ENCODE measurements at regions not wholly inside any gene's neighbourhood (a gene's known extent, or its start where the extent isn't known, plus 50 kb on each side); places are given as distances from the start of the nearest gene placed in this dataset.

DNA sequence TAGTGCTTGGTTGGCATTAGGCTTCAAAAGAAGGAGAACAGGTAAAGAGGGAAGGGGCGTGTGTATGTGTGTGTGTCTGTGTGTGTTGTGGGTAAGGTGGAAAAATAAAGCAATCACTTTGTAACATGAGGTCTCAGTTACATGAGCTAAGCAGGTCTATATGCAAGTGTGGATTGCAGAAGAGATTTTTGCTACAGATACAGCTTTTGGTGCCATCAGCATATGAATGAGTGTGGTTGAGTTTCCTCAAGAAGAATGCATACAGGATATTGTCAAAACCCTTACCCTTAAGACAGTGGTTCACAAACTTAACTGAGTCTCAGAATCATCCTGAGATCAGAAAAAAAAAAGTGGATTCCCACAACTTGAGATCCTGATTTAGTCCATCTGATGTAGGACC is 220.5 kb upstream of the HTR2C start:
- H3K36me3 Mint-ChIP-seq (ENCODE audit: unreplicated experiment), result no peaks in the 10 kb centered on the region
- TF ChIP-seq, protein P1, sequence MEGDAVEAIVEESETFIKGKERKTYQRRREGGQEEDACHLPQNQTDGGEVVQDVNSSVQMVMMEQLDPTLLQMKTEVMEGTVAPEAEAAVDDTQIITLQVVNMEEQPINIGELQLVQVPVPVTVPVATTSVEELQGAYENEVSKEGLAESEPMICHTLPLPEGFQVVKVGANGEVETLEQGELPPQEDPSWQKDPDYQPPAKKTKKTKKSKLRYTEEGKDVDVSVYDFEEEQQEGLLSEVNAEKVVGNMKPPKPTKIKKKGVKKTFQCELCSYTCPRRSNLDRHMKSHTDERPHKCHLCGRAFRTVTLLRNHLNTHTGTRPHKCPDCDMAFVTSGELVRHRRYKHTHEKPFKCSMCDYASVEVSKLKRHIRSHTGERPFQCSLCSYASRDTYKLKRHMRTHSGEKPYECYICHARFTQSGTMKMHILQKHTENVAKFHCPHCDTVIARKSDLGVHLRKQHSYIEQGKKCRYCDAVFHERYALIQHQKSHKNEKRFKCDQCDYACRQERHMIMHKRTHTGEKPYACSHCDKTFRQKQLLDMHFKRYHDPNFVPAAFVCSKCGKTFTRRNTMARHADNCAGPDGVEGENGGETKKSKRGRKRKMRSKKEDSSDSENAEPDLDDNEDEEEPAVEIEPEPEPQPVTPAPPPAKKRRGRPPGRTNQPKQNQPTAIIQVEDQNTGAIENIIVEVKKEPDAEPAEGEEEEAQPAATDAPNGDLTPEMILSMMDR (IDR thresholded peaks at IDR 0.05; ENCODE audit: partially characterized antibody, unreplicated experiment), result no peak
- no peak for DNase-seq
- no peaks in the 10 kb centered on the region for H3K4me1 Mint-ChIP-seq (ENCODE audit: low read depth, unreplicated experiment)
- H3K9me3 Mint-ChIP-seq (ENCODE audit: unreplicated experiment), result no peaks in the 10 kb centered on the region
- no peak overlapping the region for H3K27ac Mint-ChIP-seq (ENCODE audit: unreplicated experiment)
- H3K27me3 Mint-ChIP-seq (ENCODE audit: unreplicated experiment), result no peaks in the 10 kb centered on the region
- H3K4me3 Mint-ChIP-seq (ENCODE audit: unreplicated experiment), result no peak overlapping the region

DNA sequence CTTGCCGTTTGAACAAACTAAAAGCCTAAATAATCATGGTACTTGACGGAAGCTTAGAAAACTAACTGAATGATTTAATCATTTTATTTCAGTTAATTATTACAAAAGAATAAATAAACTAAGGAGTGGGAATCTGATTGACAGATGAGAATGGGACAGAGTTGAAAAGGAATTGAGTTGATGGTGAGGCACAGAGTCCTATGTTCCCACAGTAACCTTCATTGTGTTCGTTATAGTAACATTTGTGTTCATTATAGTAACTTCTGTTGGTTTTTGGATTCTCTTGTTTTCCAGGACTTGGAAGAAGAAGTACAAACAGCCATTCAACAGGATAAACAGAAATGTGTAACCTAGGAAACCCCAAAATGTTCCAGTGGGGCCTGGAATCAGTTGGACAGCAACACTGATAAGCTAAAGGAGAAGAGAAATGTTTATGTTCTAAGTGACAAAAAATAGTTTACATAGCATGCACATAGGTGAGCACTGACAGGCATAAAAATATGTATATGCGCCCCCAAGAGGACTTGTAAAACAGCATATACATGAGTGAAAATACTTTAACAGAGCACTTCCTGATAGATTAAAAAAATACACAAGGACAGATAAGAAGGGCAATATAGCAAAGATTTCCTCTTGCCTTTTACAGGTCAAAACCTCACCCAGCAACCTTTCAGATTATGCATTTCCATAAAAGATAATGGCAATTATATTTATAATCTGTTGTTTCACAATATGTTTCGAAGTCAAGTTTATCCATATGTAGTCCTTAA is 218.6 kb upstream of the HTR2C start:
- Mint-ChIP-seq H3K36me3 (ENCODE audit: unreplicated experiment) (no peaks in the 10 kb centered on the region), H3K27ac (ENCODE audit: unreplicated experiment) (no peak overlapping the region), H3K27me3 (ENCODE audit: unreplicated experiment) (no peaks in the 10 kb centered on the region), H3K9me3 (ENCODE audit: unreplicated experiment) (no peaks in the 10 kb centered on the region), H3K4me3 (ENCODE audit: unreplicated experiment) (no peak overlapping the region), H3K4me1 (ENCODE audit: low read depth, unreplicated experiment) (no peaks in the 10 kb centered on the region)
- TF ChIP-seq, protein P1 (IDR thresholded peaks at IDR 0.05; ENCODE audit: partially characterized antibody, unreplicated experiment), result no peak
- DNase-seq, result no peak

DNA sequence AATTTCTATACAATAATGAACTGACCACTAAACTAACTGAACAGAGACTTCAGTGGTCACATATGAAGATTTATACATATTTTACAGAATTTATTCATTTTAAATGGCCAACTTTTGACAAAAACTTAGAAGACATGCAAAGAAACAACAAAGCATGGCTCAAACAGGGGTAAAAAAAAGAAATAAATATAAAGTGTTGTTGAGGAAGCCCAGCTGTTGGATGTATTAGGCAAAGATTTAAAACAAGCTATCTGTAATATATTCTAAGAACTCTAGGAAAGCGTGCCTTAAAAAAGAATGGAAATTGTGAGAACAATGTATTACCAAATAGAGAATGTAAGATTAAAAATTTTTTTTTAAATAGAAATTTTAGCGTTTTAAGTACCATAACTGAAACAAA is 210.9 kb upstream of the HTR2C start:
- Mint-ChIP-seq H3K27ac (ENCODE audit: unreplicated experiment) (no peak overlapping the region), H3K36me3 (ENCODE audit: unreplicated experiment) (no peaks in the 10 kb centered on the region), H3K4me1 (ENCODE audit: low read depth, unreplicated experiment) (no peaks in the 10 kb centered on the region), H3K4me3 (ENCODE audit: unreplicated experiment) (no peak overlapping the region), H3K9me3 (ENCODE audit: unreplicated experiment) (no peaks in the 10 kb centered on the region), H3K27me3 (ENCODE audit: unreplicated experiment) (no peaks in the 10 kb centered on the region)
- TF ChIP-seq, protein P1 (IDR thresholded peaks at IDR 0.05; ENCODE audit: partially characterized antibody, unreplicated experiment), result no peak
- DNase-seq, result no peak

DNA sequence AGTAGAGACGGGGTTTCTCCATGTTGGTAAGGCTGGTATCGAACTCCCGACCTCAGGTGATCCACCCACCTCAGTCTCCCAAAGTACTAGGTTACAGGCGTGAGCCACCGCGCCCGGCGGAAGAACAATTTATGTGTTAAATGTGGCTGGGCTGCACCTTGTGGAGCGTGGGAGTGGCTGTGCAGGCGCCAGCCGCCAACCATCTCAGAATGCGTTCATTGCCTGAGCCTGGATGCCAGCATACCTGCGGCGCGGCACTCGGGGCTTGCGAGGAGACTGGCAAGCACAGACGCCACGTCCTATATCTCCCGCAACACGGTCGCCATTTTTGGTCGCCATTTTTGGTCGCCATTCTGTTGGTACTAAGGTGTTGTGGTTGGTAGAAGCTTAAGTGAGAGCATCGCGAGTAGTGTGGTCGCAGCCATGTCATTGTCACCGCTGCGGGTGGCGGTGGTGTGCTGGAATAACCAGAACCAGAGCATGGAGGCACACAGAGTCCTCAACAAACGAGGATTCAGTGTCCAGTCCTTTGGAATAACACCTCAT is 193.6 kb upstream of the HTR2C start:
- Mint-ChIP-seq H3K27ac (ENCODE audit: unreplicated experiment) (no peak overlapping the region), H3K9me3 (ENCODE audit: unreplicated experiment) (no peaks in the 10 kb centered on the region), H3K4me3 (ENCODE audit: unreplicated experiment) (no peak overlapping the region), H3K27me3 (ENCODE audit: unreplicated experiment) (no peaks in the 10 kb centered on the region), H3K36me3 (ENCODE audit: unreplicated experiment) (no peaks in the 10 kb centered on the region), H3K4me1 (ENCODE audit: low read depth, unreplicated experiment) (no peaks in the 10 kb centered on the region)
- no peak for DNase-seq
- TF ChIP-seq, protein P1 (IDR thresholded peaks at IDR 0.05; ENCODE audit: partially characterized antibody, unreplicated experiment), result no peak

All from glutamatergic neuron (in vitro differentiated cells).